Natural killer cell (primary cell): ENCODE measurements at regions not wholly inside any gene's neighbourhood (a gene's known extent, or its start where the extent isn't known, plus 50 kb on each side); places are given as distances from the start of the nearest gene placed in this dataset.

ENCODE experiments used
- ATAC-seq, 3 donors: fragments of 150-1000 bp in 2 of 3; fragments of 200-7000 bp in 1 of 3; cut with Tn5 transposase; 1 replicate in 1 of 3; 2 replicates in 2 of 3; pipeline ENCODE4 v1.10.0; 2021; ENCODE audit warnings: mild to moderate bottlenecking in 2 of 3, moderate library complexity in 2 of 3
- DNase-seq, 2 donors: peaks; one replicate each; pipeline versions ENCODE4 v3.0.0 to v3.0.0-alpha.2; 2013 to 2021; ENCODE audit warnings: mixed read lengths in 1 of 2
- H3K27ac ChIP-seq: one replicate; pipeline ENCODE4 v1.5.1; 2013; ENCODE audit warnings: mild to moderate bottlenecking, low read length
- H3K27me3 ChIP-seq: one replicate; pipeline ENCODE4 v1.6.1; 2013; ENCODE audit warnings: low read length; ENCODE audit not compliant: control insufficient read depth, insufficient read depth
- H3K36me3 ChIP-seq: one replicate; pipeline ENCODE4 v1.6.1; 2013; ENCODE audit warnings: low read length; ENCODE audit not compliant: control insufficient read depth, insufficient read depth
- H3K4me1 ChIP-seq: one replicate; pipeline ENCODE4 v1.6.1; 2013; ENCODE audit warnings: low read length; ENCODE audit not compliant: control insufficient read depth, insufficient read depth
- H3K4me3 ChIP-seq: one replicate; pipeline ENCODE4 v1.5.1; 2013; ENCODE audit warnings: low read length
- H3K9me3 ChIP-seq: one replicate; pipeline ENCODE4 v1.6.1; 2013; ENCODE audit warnings: low read length; ENCODE audit not compliant: control insufficient read depth, insufficient read depth
- H3K27ac Mint-ChIP-seq, 2 donors: one replicate each; pipeline ENCODE4 v1.8.0; 2022; ENCODE audit warnings: mild to moderate bottlenecking in 2 of 2, mixed read lengths in 2 of 2, moderate library complexity in 1 of 2
- H3K27me3 Mint-ChIP-seq, 2 donors: one replicate each; pipeline ENCODE4 v1.8.0; 2022; ENCODE audit warnings: low read depth in 2 of 2, mixed read lengths in 2 of 2
- H3K36me3 Mint-ChIP-seq: one replicate; pipeline ENCODE4 v1.8.0; 2022; ENCODE audit warnings: mixed read lengths
- H3K4me1 Mint-ChIP-seq, 2 donors: one replicate each; pipeline ENCODE4 v1.8.0; 2022; ENCODE audit warnings: mixed read lengths in 2 of 2
- H3K4me3 Mint-ChIP-seq: one replicate; pipeline ENCODE4 v1.8.0; 2022; ENCODE audit warnings: mild to moderate bottlenecking, moderate library complexity, mixed read lengths
- H3K9me3 Mint-ChIP-seq, 2 donors: one replicate each; pipeline ENCODE4 v1.8.0; 2022; ENCODE audit warnings: mixed read lengths in 2 of 2
- WGBS: methylation state at CpG from one replicate; pipeline ENCODE4 v1.1.7; 2013; ENCODE audit warnings: missing lambda C conversion rate; ENCODE audit not compliant: insufficient coverage; 5-methylcytosine and 5-hydroxymethylcytosine counted together
- intact Hi-C: fragments of 100-400 bp; cut with micrococcal nuclease; formaldehyde crosslinking; loops from one replicate; pipeline ENCODE4 v1.14.2; 2022
- TF ChIP-seq, protein P1 (sequence below): fragments of 200-600 bp; IDR thresholded peaks from one replicate; pipeline ENCODE4 v1.8.0; 2022; ENCODE audit warnings: antibody characterized with exemption

DNA sequence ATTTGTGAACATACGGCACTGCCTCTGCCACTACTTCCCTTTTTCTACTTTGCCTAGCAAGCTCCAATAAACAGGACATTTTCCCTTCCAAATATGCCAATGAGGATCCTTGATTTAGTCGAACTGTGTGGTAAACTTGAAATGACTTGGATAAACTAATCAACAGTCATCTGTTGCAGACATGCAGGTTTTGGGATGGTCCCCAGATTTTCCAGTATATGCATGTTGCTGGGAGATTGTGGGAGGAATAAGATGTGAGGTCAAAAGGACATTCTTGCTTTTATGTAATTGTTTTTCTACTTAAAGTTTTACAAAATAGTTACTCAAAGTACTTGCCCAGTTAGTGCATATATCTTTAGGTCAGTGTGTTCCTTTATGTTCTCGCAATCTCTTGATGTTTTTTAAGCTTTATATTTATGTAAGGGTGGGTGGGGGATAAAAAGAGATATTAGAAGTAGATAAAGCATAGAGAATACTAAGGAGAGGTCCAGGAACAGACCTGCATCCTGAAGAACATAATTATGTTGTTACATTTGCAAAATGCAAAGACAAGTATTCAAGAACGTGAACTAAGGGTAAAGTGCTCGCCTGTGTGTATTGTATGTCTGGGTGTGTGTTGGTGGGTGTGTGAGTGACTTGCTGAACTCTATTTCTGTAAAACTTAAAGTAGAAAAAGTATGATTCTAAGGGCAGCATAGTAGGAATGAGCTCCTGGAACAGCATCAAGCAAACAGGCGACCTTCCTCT lies 88.4 kb upstream of the OXGR1 start:
- no peak for ATAC-seq
- Histone ChIP-seq H3K9me3 (no peaks in the 10 kb centered on the region), H3K4me3 (no peak overlapping the region), H3K4me1 (no peaks in the 10 kb centered on the region), H3K36me3 (no peaks in the 10 kb centered on the region), H3K27ac (no peak overlapping the region), H3K27me3 (peaks cover 2% of the 10 kb centered on the region)
- H3K9me3 Mint-ChIP-seq, result peaks cover 0 to 8% of the 10 kb centered on the region in 2 donors
- WGBS, result 80% methylated on average over 6 of the region's 6 CpGs
- H3K27ac Mint-ChIP-seq, result no peak overlapping the region
- H3K4me1 Mint-ChIP-seq, result no peaks in the 10 kb centered on the region
- no peak overlapping the region for H3K4me3 Mint-ChIP-seq
- intact Hi-C loops, result no loop called here
- DNase-seq, result no peak
- H3K27me3 Mint-ChIP-seq, result peaks cover 0 to 8% of the 10 kb centered on the region in 2 donors
- TF ChIP-seq, protein P1, sequence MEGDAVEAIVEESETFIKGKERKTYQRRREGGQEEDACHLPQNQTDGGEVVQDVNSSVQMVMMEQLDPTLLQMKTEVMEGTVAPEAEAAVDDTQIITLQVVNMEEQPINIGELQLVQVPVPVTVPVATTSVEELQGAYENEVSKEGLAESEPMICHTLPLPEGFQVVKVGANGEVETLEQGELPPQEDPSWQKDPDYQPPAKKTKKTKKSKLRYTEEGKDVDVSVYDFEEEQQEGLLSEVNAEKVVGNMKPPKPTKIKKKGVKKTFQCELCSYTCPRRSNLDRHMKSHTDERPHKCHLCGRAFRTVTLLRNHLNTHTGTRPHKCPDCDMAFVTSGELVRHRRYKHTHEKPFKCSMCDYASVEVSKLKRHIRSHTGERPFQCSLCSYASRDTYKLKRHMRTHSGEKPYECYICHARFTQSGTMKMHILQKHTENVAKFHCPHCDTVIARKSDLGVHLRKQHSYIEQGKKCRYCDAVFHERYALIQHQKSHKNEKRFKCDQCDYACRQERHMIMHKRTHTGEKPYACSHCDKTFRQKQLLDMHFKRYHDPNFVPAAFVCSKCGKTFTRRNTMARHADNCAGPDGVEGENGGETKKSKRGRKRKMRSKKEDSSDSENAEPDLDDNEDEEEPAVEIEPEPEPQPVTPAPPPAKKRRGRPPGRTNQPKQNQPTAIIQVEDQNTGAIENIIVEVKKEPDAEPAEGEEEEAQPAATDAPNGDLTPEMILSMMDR, result no peak
- H3K36me3 Mint-ChIP-seq, result peaks cover 10% of the 10 kb centered on the region

- TF ChIP-seq, protein P1, result no peak
Measured at GRCh38 chr13:97091196-97091595, 96.9 kb upstream of the OXGR1 start.

GRCh38 chr13:97100821-97101220 lies 106.5 kb upstream of the OXGR1 start:
- H3K27ac ChIP-seq, result no peak overlapping the region
- no peak overlapping the region for H3K4me3 Mint-ChIP-seq
- no peak for DNase-seq
- no peaks in the 10 kb centered on the region for H3K9me3 ChIP-seq
- TF ChIP-seq, protein P1, result no peak
- H3K27ac Mint-ChIP-seq, result no peak overlapping the region
- no peaks in the 10 kb centered on the region for H3K36me3 Mint-ChIP-seq
- peaks cover 6 to 8% of the 10 kb centered on the region in 2 donors for H3K4me1 Mint-ChIP-seq
- H3K4me1 ChIP-seq, result no peaks in the 10 kb centered on the region
- H3K27me3 Mint-ChIP-seq, result peaks cover 0 to 5% of the 10 kb centered on the region in 2 donors
- no peaks in the 10 kb centered on the region for H3K27me3 ChIP-seq
- no peaks in the 10 kb centered on the region for H3K9me3 Mint-ChIP-seq
- intact Hi-C loops, result no loop called here
- ATAC-seq, result no peak
- H3K4me3 ChIP-seq, result no peak overlapping the region
- H3K36me3 ChIP-seq, result no peaks in the 10 kb centered on the region

More at GRCh38 chr13:97091196-97091595, 96.9 kb upstream of the OXGR1 start:
- H3K4me3 Mint-ChIP-seq, result no peak overlapping the region
- no peaks in the 10 kb centered on the region for H3K4me1 Mint-ChIP-seq
- peaks cover 10% of the 10 kb centered on the region for H3K36me3 Mint-ChIP-seq
- peaks cover 0 to 8% of the 10 kb centered on the region in 2 donors for H3K9me3 Mint-ChIP-seq
- Histone ChIP-seq H3K9me3 (no peaks in the 10 kb centered on the region), H3K4me3 (no peak overlapping the region), H3K27ac (no peak overlapping the region), H3K27me3 (no peaks in the 10 kb centered on the region), H3K36me3 (no peaks in the 10 kb centered on the region), H3K4me1 (no peaks in the 10 kb centered on the region)
- DNase-seq, result no peak
- H3K27ac Mint-ChIP-seq, result no peak overlapping the region
- no peak for ATAC-seq
- intact Hi-C loops, result no loop called here
- WGBS, result 0% methylated on average over 1 of the region's 1 CpG
- peaks cover 3 to 5% of the 10 kb centered on the region in 2 donors for H3K27me3 Mint-ChIP-seq
